H1 (cell line): ENCODE measurements at regions not wholly inside any gene's neighbourhood (a gene's known extent, or its start where the extent isn't known, plus 50 kb on each side); places are given as distances from the start of the nearest gene placed in this dataset.

Experiments
- CTCF ChIA-PET: fragments of 300-600 bp; sonication (Branson Sonifier 250); formaldehyde crosslinking; loops from one replicate; lab custom pipeline; 2021; ENCODE audit not compliant: partially characterized antibody; lab: Charles Lee
- POLR2A ChIA-PET: fragments of 300-600 bp; sonication (Branson Sonifier 250); formaldehyde crosslinking; loops from one replicate; lab custom pipeline; 2021; ENCODE audit warnings: inconsistent platforms; ENCODE audit not compliant: partially characterized antibody; lab: Charles Lee
- DNase-seq, 2 experiments: peaks; one replicate each; pipeline versions ENCODE4 v3.0.0 to v3.0.0-alpha.2; 2010 to 2022; ENCODE audit warnings: low spot score in 2 of 2, low read depth in 1 of 2, mixed read lengths in 1 of 2
- FAIRE-seq: peaks from 2 replicates; lab custom pipeline; 2011; peaks lifted over from hg19 to GRCh38; lab: Jason Lieb, UNC
- H2AFZ ChIP-seq: 2 replicates; pipeline ENCODE4 v1.8.1; 2012; ENCODE audit warnings: low read length, inconsistent platforms
- H2AK5ac ChIP-seq: 2 replicates; pipeline ENCODE4 v1.6.1; 2013; ENCODE audit warnings: low read depth, low read length
- H2BK120ac ChIP-seq: replicated peaks from 2 replicates; pipeline ENCODE3; 2013; ENCODE audit warnings: low read depth, low read length, inconsistent platforms
- H2BK12ac ChIP-seq: 2 replicates; pipeline ENCODE4 v1.6.1; 2013; ENCODE audit warnings: low read depth, low read length
- H2BK15ac ChIP-seq: 2 replicates; pipeline ENCODE4 v1.6.1; 2013; ENCODE audit warnings: low read length
- H2BK20ac ChIP-seq: 2 replicates; pipeline ENCODE4 v1.6.1; 2013; ENCODE audit warnings: low read length
- H2BK5ac ChIP-seq: 2 replicates; pipeline ENCODE4 v1.6.1; 2013; ENCODE audit warnings: low read depth, low read length
- H3K14ac ChIP-seq: 2 replicates; pipeline ENCODE4 v1.6.1; 2013; ENCODE audit warnings: inconsistent platforms; ENCODE audit not compliant: insufficient read length
- H3K18ac ChIP-seq: 2 replicates; pipeline ENCODE4 v1.6.1; 2013; ENCODE audit warnings: low read length; ENCODE audit errors: extremely low read depth
- H3K23ac ChIP-seq: 2 replicates; pipeline ENCODE4 v1.6.1; 2013; ENCODE audit warnings: inconsistent platforms; ENCODE audit not compliant: insufficient read length
- H3K23me2 ChIP-seq: 2 replicates; pipeline ENCODE4 v1.6.1; 2013; ENCODE audit warnings: low read depth, low read length
- H3K27ac ChIP-seq: 2 replicates; pipeline ENCODE4 v1.6.1; 2011; ENCODE audit warnings: low read depth, low read length, inconsistent platforms
- H3K27me3 ChIP-seq, 4 experiments: replicated peaks in 1 of 4; 1 replicate in 1 of 4; 2 replicates in 3 of 4; pipeline versions ENCODE4 v1.6.1 to v1.8.1; 2011 to 2013; ENCODE audit warnings: low read length in 3 of 4, mild to moderate bottlenecking in 3 of 4, inconsistent platforms in 2 of 4, mixed read lengths in 2 of 4, moderate library complexity in 1 of 4; ENCODE audit not compliant: control insufficient read depth in 3 of 4, insufficient read depth in 3 of 4; ENCODE audit errors: extremely low read depth in 1 of 4
- H3K36me3 ChIP-seq, 4 experiments: 2 replicates each; pipeline versions ENCODE4 v1.6.1 to v1.8.1; 2011 to 2013; ENCODE audit warnings: mild to moderate bottlenecking in 4 of 4, low read length in 3 of 4, moderate library complexity in 2 of 4, control low read depth in 1 of 4, inconsistent platforms in 1 of 4; ENCODE audit not compliant: insufficient read depth in 4 of 4, control insufficient read depth in 2 of 4
- H3K4ac ChIP-seq: replicated peaks from 2 replicates; pipeline ENCODE3; 2013; ENCODE audit warnings: low read length, low read depth, mixed read lengths, inconsistent platforms; ENCODE audit not compliant: insufficient read length
- H3K4me1 ChIP-seq, 4 experiments: replicated peaks in 1 of 4; 1 replicate in 1 of 4; 2 replicates in 3 of 4; pipeline versions ENCODE4 v1.6.1 to v1.8.1; 2011 to 2013; ENCODE audit warnings: low read length in 3 of 4, inconsistent platforms in 2 of 4, mixed read lengths in 1 of 4; ENCODE audit not compliant: insufficient read depth in 4 of 4, control insufficient read depth in 3 of 4
- H3K4me2 ChIP-seq, 2 experiments: 2 replicates each; pipeline versions ENCODE4 v1.6.1 to v1.8.1; 2011 to 2013; ENCODE audit warnings: low read depth in 2 of 2, low read length in 2 of 2, control low read depth in 1 of 2, inconsistent platforms in 1 of 2, mild to moderate bottlenecking in 1 of 2; ENCODE audit not compliant: insufficient read depth in 1 of 2
- H3K4me3 ChIP-seq, 4 experiments: fragments of 200-600, 300-600 bp in 1 of 4; sonication (generic), shearing (Covaris generic), sonication (Bioruptor Twin) in 1 of 4; 2 replicates each; pipeline versions ENCODE4 v1.5.1 to v1.8.1; 2011 to 2016; ENCODE audit warnings: low read length in 4 of 4, low read depth in 3 of 4, control low read depth in 2 of 4, inconsistent platforms in 2 of 4, mild to moderate bottlenecking in 2 of 4, mixed read lengths in 1 of 4, moderate library complexity in 1 of 4; ENCODE audit not compliant: insufficient read depth in 2 of 4; ENCODE audit errors: extremely low read depth in 1 of 4
- H3K56ac ChIP-seq: replicated peaks from 2 replicates; pipeline ENCODE3; 2013; ENCODE audit warnings: low read depth, mild to moderate bottlenecking, mixed read lengths, low read length, inconsistent platforms; ENCODE audit not compliant: insufficient read length
- H3K79me1 ChIP-seq: 2 replicates; pipeline ENCODE4 v1.6.1; 2013; ENCODE audit warnings: low read depth, low read length, control low read depth
- H3K79me2 ChIP-seq, 2 experiments: 2 replicates each; pipeline versions ENCODE4 v1.6.1 to v1.8.1; 2012 to 2013; ENCODE audit warnings: low read length in 2 of 2, mild to moderate bottlenecking in 2 of 2, inconsistent platforms in 1 of 2; ENCODE audit not compliant: insufficient read depth in 2 of 2, control insufficient read depth in 1 of 2
- H3K9ac ChIP-seq, 4 experiments: replicated peaks in 1 of 4; 1 replicate in 1 of 4; 2 replicates in 3 of 4; pipeline versions ENCODE4 v1.6.1 to v1.8.1; 2011 to 2013; ENCODE audit warnings: low read depth in 3 of 4, low read length in 3 of 4, control low read depth in 2 of 4, mild to moderate bottlenecking in 2 of 4, moderate library complexity in 2 of 4, inconsistent platforms in 1 of 4; ENCODE audit errors: extremely low read depth in 1 of 4
- H3K9me3 ChIP-seq, 2 experiments: 2 replicates each; pipeline versions ENCODE4 v1.6.1 to v1.8.1; 2012 to 2013; ENCODE audit warnings: mild to moderate bottlenecking in 2 of 2, moderate library complexity in 2 of 2, control low read depth in 1 of 2, inconsistent platforms in 1 of 2, low read depth in 1 of 2, low read length in 1 of 2, mixed read lengths in 1 of 2; ENCODE audit not compliant: insufficient read depth in 2 of 2
- H4K20me1 ChIP-seq, 2 experiments: replicated peaks in 1 of 2; 2 replicates each; pipeline versions ENCODE3 to v1.8.1; 2011 to 2013; ENCODE audit warnings: inconsistent platforms in 2 of 2, low read length in 2 of 2, mild to moderate bottlenecking in 1 of 2; ENCODE audit not compliant: insufficient read depth in 2 of 2, control insufficient read depth in 1 of 2
- H4K5ac ChIP-seq: 2 replicates; pipeline ENCODE4 v1.6.1; 2013; ENCODE audit warnings: low read length, low read depth, mixed read lengths, inconsistent platforms; ENCODE audit not compliant: insufficient read length
- H4K8ac ChIP-seq: 2 replicates; pipeline ENCODE4 v1.8.0; 2013; ENCODE audit warnings: mild to moderate bottlenecking, moderate library complexity, low read length, inconsistent platforms; ENCODE audit not compliant: insufficient read depth; ENCODE audit errors: extremely low read depth
- H4K91ac ChIP-seq: replicated peaks from 2 replicates; pipeline ENCODE3; 2013; ENCODE audit warnings: low read length, mixed read lengths, inconsistent platforms; ENCODE audit not compliant: insufficient read length
- CBX5 ChIP-seq: fragments of 300-800, 300-1000 bp; sonication (generic); IDR thresholded peaks from 2 replicates; pipeline ENCODE4 v1.7.1; 2016; ENCODE audit warnings: antibody characterized with exemption, low read length, low read depth
- HDAC6 ChIP-seq: IDR thresholded peaks from one replicate; pipeline ENCODE4 v1.7.1; 2012; ENCODE audit warnings: low read depth, mild to moderate bottlenecking, inconsistent platforms, low read length, moderate library complexity
- WGBS, 2 experiments: shearing (Covaris generic) in 1 of 2; methylation state at CpG; one replicate each; pipeline versions ENCODE4 v1.1.6 to v1.1.7; 2013 to 2015; ENCODE audit warnings: low lambda C conversion rate in 2 of 2, mixed read lengths in 2 of 2, inconsistent platforms in 1 of 2, low coverage in 1 of 2, missing lambda C conversion rate in 1 of 2; ENCODE audit not compliant: insufficient replicate concordance in 2 of 2, insufficient coverage in 1 of 2, insufficient read length in 1 of 2; ENCODE audit errors: extremely low coverage in 1 of 2, missing lambda C conversion rate in 1 of 2; 5-methylcytosine and 5-hydroxymethylcytosine counted together

DNA sequence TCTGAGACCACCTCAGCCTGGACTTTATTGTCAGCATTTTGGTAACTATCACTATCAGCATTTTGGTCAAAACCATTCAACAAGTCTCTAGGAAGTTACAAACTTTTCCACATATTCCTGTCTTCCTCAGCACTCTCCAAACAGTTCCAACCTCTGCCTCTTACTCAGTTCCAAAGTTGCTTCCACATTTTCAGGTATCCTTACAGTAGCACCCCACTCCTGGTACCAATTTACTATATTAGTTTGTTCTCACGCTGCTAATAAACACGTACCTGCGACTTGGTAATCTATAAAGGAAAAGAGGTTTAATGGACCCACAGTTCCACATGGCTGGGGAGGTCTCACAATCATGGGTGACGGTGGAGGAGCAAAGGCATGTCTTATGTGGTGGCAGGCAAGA, 551.3 kb downstream of the DMRTA1 start:
- FAIRE-seq (no peak), DNase-seq (no peak)
- ChIA-PET POLR2A (no interaction called here), CTCF (no interaction called here)
- Histone ChIP-seq H2AFZ (no peak overlapping the region), H2BK5ac (no peak overlapping the region), H3K23me2 (no peaks in the 10 kb centered on the region), H4K5ac (no peak overlapping the region), H4K20me1 (no peaks in the 10 kb centered on the region), H2BK15ac (no peak overlapping the region), H3K9me3 (peaks cover 18 to 21% of the 10 kb centered on the region in 2 experiments), H2AK5ac (no peak overlapping the region), H3K4ac (no peak overlapping the region), H3K4me1 (no peaks in the 10 kb centered on the region), H3K79me2 (no peaks in the 10 kb centered on the region), H4K91ac (no peak overlapping the region), H3K23ac (no peak overlapping the region), H4K8ac (no peak overlapping the region), H3K4me2 (no peak overlapping the region), H3K4me3 (no peak overlapping the region), H2BK12ac (no peak overlapping the region), H3K36me3 (peaks cover 0 to 3% (median 0%) of the 10 kb centered on the region in 4 experiments; a peak in 1 of 8 replicates), H3K27me3 (no peaks in the 10 kb centered on the region), H2BK120ac (no peak overlapping the region), H3K14ac (no peak overlapping the region), H2BK20ac (no peak overlapping the region), H3K56ac (no peak overlapping the region), H3K79me1 (no peaks in the 10 kb centered on the region), H3K9ac (no peak overlapping the region), H3K27ac (no peak overlapping the region), H3K18ac (no peak overlapping the region)
- TF ChIP-seq CBX5 (0 out of 2 replicates have a peak, but pooled peaks have one; percentile 66), HDAC6 (no peak)
- 86% methylated on average over 4 of the region's 4 CpGs; no CpG with 5 or more reads in 1 of the 2 experiments for WGBS, 2 experiments
